ENCODE measurements at regions not wholly inside any gene's neighbourhood (a gene's known extent, or its start where the extent isn't known, plus 50 kb on each side); places are given as distances from the start of the nearest gene placed in this dataset.

DNA sequence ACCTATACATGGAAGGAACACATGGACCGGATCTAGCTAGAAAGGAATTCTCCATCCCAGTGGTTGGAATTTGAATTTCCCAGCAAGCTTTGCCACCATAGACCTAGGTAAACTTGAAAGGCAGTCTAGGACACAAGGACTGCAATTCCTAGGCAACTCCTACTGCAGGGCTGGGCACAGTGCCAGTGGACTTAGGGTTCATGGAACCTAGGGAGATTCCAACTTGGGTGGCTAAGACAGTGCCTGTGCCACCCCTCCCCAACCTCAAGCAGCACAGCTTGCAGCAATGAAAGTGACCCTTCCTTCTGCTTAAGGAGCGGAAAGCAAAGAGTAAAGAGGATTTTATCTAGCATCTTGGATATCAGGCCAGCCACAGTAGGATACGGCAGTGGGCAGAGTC lies 663.3 kb downstream of the ELAVL2 start:
- no peak for DNase-seq (ENCODE audit: low spot score)

DNA sequence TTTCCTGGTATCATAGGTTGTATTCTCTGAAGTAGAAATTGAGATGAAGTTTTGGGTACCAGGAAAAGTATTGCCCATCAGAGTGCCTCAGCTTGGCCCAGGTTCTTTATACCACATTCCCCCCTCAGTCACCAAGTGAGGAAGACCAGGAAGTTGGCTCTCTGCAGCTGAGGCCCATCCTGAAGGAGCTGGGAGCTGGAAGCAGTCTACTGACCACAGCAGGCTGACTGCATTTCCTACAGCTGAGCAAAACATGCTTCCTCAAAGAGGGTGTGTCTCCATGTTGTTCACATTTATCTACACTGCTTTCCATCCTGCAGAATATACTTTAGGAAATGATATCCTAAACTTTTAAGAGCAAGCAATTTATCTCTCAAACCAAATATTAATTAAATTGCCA lies 654.6 kb downstream of the ELAVL2 start:
- DNase-seq (ENCODE audit: low spot score), result no peak

DNA sequence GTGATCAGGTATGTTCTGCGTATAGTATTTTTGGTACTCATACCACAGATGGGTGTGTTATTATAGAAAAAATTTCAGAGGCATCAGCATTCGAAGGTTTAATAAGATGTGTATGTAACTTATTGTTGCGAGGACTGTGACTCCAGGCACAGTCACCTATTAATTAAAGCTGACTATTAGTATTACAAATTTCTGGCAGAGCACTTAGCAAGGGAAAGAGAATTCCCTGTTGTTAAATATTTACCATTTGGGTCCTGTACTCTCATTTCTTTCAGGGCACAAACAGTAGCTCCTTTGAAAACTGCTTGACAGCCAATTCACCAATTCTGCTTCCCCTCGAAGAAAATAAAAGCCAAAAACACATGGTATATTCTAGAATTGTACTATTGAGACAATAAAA lies 653.8 kb downstream of the ELAVL2 start:
- DNase-seq (ENCODE audit: low spot score), result no peak

DNA sequence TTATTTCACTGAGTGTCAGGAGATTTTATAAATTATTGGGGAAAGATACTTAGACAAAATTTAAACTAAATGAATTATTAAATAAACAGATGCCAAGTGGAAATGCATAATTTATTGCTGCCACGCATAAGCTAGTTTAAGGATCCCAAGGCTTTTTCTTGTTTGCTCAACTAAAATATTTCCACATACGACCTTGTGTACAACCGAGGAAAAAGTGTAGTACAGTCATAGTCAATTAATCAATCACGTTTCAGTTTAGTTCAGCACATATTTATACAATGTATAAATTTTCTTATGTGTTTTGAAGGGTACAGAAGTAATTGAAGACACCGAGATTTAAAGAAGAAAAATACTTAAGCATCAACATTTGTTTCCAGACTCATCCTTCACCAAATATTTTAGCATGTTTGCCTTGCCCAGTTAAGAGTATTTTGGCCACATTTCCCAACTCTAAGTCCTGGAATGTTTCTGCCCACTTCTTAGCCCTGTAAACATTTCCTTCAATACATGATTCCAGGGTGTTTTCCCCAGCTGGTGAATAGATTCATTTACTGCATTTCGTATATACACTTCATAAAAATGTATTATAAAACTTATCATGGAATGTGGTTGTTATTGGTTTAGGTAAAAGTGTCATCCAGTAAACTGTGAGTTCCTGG lies 652.9 kb downstream of the ELAVL2 start:
- no peak for DNase-seq (ENCODE audit: low spot score)

DNA sequence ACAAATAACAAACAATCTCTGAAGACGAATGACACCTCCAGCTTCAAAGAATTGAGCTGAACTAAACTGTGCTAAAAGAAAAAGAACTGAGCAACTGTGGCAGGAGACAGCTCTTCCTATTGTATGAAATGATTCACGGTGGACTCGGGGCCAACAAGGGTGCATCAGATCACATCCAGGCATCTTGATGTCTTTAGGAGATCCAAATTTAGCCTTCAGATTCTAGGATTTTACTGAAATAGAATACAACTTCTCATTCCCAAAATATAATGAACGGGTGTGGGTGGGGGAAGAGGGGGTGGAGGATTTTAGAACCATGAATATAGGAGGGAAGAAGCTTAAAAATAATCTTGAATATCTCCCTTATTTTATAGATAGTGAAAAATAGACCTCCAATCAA lies 631.8 kb downstream of the ELAVL2 start:
- no peak for DNase-seq (ENCODE audit: low spot score)

- DNase-seq (ENCODE audit: low spot score), result no peak
Measured at GRCh38 chr9:23215688-23216087, 610.4 kb downstream of the ELAVL2 start.

DNA sequence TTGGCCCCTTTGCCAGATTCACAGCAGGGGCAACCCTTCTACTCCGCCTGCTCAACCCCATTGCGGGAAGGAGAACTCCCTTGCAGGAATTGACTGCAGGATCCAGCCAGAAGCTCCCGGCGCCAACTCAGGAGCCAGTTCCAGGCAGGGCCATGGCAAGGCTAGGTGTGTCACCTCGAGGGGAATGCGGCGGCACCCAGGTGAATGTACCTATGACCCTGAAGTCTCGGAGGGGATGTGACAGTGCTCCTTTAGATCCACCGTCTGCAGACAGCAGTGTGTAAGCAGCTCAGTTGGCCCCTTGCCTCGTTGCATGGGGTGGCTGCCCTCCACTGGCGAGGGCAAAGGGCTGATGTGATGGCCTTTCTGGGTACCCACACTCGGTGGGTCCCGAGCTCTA lies 606.6 kb downstream of the ELAVL2 start:
- DNase-seq (ENCODE audit: low spot score), result no peak

DNA sequence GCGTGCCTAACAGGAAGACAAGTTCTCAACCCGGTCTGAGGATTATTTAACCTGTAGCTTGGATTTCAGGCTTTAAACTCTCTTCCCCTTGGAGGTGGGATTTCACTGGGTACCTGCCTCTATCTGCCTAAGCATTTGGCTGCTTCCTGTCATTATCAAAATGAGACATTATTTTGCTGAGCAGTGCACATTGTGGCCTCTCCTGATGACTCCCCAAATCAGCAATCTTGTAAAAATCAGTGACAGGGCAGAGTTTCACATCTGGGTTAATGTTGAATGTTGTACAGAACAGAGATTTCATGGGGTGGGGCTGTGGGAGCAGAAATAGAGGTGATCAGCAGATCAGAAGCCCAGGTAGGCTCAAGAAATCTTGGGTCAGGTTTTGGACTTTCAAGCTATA lies 605.9 kb downstream of the ELAVL2 start:
- no peak for DNase-seq (ENCODE audit: low spot score)

GRCh38 chr9:23220957-23221356 lies 605.1 kb downstream of the ELAVL2 start:
- no peak for DNase-seq (ENCODE audit: low spot score)

DNA sequence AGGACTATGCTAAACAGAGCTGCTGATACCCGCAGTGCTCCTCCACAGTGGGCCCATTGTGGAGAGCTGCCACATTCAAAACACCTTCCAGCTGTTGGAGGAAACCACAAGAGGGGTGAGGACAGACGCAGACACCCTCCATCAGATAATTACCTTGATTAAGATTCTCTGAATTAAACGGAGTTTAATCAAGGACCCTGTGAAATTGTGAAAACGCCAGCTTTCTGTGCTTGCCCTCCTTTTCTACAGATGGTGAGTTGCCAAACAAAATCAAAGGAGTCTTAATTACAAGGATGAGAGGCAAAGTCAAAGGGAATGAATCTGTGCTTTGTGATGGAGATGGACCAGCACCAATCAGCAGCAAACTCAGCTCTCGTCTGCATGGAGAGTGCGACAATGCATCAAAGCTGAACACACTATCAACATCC lies 596.1 kb downstream of the ELAVL2 start:
- DNase-seq (ENCODE audit: low spot score), result no peak

GRCh38 chr9:23232831-23233230 lies 593.2 kb downstream of the ELAVL2 start:
- DNase-seq (ENCODE audit: low spot score), result no peak

DNA sequence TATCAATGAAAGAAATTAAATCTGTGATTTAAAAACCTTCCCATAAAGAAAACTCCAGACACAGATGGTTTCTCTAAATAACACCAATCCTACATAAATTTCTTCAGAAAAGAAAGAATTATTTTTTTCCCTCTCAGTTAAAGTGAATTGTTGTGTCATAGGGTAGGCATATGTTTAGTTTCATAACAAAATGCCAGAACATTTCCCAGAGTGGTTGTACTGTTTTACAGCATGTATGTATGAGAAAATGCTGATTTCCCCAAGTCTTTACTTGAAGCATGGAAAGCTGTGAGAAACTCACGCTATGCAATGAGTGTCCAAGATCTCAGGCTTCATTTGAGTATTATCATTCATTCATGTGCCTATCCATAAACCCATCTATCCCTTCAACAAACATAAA lies 582.5 kb downstream of the ELAVL2 start:
- DNase-seq (ENCODE audit: low spot score), result no peak

DNA sequence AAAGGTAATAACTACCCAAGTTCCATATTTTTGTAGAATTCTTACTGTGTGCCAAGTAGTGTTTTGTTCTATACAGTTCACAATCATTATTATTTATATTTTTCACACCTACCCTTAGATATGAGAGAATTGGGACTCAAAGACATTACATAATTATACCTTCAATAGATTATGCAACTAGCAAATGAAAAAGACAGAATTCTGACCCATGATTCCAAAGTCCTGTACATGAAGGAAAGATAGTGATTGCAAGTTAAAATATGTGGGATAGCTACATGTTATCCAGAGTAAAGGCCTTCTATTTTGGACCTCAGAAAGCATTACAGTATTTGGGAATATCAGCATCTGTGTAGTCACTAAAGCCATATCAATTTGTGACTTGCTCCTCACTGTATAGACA lies 581.0 kb downstream of the ELAVL2 start:
- no peak for DNase-seq (ENCODE audit: low spot score)

DNA sequence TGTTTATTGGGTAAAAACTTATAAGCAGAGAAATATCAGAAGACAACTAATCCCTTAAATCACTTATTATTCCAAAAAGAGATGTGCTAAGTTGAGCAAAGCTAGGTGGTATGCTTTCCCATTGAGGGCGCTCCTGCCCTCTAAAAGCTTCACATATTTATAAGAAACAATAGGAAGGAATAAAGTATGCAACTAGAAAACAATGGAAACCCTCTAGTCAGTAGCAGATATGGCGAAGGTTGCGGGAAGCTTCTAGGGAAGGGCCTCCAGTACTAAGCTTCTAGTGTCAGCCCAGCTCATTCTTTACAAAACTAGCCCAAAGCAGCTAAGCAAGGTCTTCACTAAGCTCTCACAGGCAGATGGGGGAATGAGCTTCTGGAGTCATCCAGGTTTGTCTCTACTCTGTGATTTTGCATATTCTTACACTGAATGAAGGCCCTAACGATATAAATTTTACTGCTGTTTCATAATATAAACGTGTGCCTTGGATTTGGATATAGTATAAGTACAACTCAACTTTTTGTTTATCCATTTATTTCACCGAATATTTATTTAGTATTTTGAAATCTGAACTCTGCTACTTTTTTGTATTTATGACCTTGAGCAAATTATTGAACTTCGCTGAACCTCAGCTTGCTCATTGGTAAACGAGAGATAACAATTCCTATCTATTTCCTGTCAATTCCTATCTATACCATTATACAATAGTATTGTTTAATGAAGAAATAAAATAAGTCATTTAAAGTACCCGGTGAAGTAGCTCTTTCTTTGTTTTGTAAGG lies 571.4 kb downstream of the ELAVL2 start:
- no peak for DNase-seq (ENCODE audit: low spot score)

DNA sequence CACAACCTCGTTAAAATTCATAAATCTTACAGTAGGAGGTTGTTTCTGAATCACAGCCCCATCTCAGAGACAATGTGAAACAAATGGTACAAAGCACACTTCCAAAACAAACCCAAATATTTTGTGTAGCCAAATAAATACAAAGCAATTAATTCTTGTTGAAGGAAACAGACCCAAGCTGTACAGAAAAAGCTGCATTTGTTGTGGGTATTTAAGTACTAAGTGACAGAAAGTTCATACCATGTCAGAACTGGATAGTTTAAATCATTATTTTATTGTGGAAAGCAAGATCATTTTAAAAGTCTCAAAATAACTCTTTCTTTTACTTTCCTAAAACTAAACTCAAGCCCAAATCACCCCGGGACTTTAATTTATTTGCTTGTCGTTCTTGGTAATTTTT lies 570.7 kb downstream of the ELAVL2 start:
- DNase-seq (ENCODE audit: low spot score), result no peak

DNA sequence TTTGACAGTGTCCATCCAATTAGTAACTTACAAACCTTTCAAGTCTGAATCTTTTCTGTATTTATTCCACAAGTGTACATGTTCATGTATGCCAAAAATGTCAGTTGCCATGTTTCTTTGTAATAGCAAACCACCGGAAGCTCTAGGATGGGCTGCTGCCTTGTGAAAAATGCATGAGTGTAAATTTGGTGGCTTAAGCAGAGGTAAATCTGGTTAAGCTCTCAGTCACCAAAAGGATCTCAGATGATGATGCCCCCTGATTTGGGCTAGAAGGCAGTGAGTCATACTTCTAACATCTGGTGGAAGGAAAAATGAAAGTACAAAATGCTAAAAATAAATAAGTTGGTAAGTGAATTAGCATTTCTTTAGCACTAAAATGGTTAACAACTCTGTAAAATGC lies 567.5 kb downstream of the ELAVL2 start:
- DNase-seq (ENCODE audit: low spot score), result no peak

DNA sequence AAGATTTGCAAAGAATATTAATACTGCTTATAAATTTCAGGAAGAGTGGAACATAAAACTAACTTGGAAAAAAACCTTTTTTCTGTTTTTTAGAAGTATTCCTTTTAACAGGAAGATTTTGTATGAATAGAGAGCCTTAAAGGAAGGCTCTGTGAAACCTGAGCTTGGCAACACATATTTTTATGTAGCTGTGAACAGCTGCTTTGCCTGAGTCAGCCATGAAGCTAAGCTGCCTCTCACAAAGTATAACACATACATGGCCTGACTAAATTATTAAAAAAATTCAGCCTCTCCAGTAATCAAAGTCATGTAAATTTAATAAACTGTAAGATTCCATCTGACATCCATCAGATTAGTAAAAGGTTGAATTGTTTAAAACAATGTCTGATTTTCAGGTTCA lies 547.5 kb downstream of the ELAVL2 start:
- no peak for DNase-seq (ENCODE audit: low spot score)

GRCh38 chr9:23287390-23287789 lies 538.6 kb downstream of the ELAVL2 start:
- DNase-seq (ENCODE audit: low spot score), result no peak

GRCh38 chr9:23288545-23288944 lies 537.5 kb downstream of the ELAVL2 start:
- DNase-seq (ENCODE audit: low spot score), result no peak

DNA sequence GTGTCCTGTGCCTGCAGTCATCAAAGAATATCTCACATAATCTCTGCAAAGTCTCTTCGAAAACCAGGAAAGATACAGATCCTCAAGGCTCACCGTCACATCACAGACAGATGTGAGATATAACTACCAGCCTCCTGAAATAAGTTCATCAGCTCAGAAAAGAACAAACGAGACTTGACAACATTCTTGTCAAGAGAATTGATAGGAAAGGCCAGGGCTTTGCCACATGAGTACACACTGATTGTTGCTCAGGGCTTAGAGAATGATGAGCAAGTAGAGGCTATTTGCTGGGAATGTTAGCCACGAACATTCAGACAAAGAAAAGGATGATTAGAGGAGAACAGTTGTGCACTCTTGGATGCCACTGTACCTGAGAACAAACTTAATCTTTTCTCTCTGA lies 535.1 kb downstream of the ELAVL2 start:
- no peak for DNase-seq (ENCODE audit: low spot score)

DNA sequence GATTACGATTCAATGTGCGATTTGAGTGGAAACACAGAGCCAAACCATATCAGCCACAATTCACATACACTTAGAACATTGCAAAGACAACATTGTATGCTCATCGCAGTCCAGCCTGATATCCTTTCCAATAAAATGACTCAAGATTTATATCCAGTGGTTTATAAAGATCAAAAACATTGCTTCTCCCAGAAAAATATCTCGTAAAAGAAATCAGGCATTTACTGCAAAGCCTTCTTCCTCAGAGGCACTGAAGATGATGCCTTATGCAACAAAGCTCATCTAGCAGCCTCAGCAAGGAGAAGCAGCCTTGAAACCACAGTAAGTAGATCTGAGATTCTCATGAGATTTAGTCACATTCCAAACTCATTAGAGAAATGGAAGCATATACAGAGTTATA lies 523.8 kb downstream of the ELAVL2 start:
- DNase-seq (ENCODE audit: low spot score), result no peak

DNA sequence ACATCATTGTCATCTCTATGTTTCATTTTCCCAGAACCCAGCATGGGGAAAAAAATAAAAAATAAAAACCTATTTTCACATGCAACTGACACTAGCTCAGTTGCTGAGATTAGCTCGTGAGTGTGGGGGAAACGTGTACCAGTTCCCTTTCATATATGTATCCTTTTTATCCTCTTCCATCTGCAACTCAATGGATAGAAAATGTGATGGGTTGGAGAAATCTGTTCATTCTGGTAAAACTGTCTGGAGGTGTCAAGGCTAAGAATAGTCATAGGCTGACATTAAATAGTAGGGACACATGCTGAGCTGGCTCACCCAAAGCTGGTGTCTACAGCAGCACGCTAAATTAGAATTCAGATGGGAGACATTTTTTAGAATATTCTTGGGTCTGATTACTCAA lies 519.3 kb downstream of the ELAVL2 start:
- DNase-seq (ENCODE audit: low spot score), result no peak

DNA sequence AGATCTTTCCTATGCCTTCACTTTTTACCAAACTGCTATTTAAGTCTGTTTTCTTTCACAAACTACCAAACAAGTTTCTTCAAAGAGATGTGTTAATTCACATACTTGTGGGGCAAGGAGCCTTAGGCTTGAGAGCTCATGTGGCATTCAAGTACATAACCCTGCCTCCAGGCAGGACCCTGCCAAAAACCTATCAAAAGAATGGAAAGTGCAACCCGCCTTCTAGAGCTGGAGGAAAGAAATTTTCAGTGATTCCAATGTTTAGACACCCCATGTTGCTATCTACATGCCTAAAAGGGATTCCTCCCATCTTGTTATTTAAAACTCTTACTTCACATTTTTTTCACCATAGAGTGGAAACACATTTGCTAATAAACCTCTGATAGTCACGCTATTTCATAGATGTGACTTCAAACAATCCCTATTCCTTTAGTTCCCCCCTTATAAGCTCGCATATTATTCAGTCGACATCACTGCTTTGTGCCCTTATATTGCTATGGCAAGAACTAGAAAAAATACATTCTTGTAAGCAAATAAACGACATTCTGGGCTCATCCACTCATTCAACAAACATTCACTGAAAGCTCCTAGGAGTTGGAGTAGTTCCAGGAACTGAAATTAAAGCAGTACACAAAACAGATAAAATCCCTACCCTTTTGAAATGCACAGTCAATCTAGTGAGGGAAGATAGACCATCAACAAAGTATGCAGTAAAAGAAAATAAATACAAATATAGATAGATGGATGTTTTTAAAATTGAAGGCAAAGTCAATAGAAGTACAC lies 518.1 kb downstream of the ELAVL2 start:
- no peak for DNase-seq (ENCODE audit: low spot score)
